Tibial nerve (tissue), 4 donors: ENCODE measurements at regions not wholly inside any gene's neighbourhood (a gene's known extent, or its start where the extent isn't known, plus 50 kb on each side); places are given as distances from the start of the nearest gene placed in this dataset.

Source experiments
- CTCF ChIP-seq, 5 experiments: fragments of 200-600 bp in 3 of 5; fragments of 450-650 bp in 2 of 5; sonication (generic) in 3 of 5; IDR thresholded peaks; one replicate each; pipeline ENCODE4 v1.5.1; 2016 to 2019; ENCODE audit warnings: antibody characterized with exemption in 5 of 5, mild to moderate bottlenecking in 3 of 5, moderate library complexity in 2 of 5
- EP300 ChIP-seq, 2 donors: sonication (generic); formaldehyde crosslinking; IDR thresholded peaks; one replicate each; pipeline ENCODE4 v1.6.1; 2017; ENCODE audit warnings: antibody characterized with exemption in 2 of 2, mild to moderate bottlenecking in 1 of 2
- POLR2A ChIP-seq, 2 donors: fragments of 450-650 bp; IDR thresholded peaks; one replicate each; pipeline ENCODE4 v1.6.1; 2017; ENCODE audit warnings: antibody characterized with exemption in 2 of 2, mild to moderate bottlenecking in 2 of 2, moderate library complexity in 2 of 2

DNA sequence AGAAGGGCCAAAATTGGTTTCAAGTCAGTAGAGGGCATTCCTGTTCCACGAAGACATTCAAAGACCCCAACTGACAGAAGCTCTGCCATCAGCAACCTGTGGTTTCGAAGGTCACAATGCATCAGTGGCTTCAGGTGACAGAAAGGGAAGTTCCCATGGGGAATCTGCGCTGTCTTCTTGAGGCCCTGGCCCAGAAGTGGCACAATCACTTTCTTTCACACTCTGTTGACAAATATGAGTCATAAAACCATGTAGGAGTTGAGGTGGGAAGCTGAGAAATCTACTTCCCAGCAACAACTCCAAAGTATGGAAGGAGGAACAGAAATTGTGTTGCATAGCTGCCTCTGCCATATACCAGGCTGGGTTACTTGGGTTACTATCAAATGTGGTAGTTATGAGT lies 621.1 kb upstream of the FANCL start:
- no peak for TF ChIP-seq EP300 (IDR thresholded peaks at IDR 0.05)
- TF ChIP-seq CTCF (IDR thresholded peaks at IDR 0.05): no peak
- no peak for TF ChIP-seq POLR2A (IDR thresholded peaks at IDR 0.05)
